Smooth muscle cell (in vitro differentiated cells): ENCODE measurements at regions not wholly inside any gene's neighbourhood (a gene's known extent, or its start where the extent isn't known, plus 50 kb on each side); places are given as distances from the start of the nearest gene placed in this dataset.

Experiments
- DNase-seq: peaks from one replicate; lab custom pipeline; 2025; ENCODE audit not compliant: unreplicated experiment; lab: John Stamatoyannopoulos, UW
- H2AFZ ChIP-seq: fragments of 200-600 bp; sonication (generic); 2 replicates; pipeline ENCODE4 v1.6.0; 2016; ENCODE audit warnings: antibody characterized with exemption, low read depth, mild to moderate bottlenecking
- H3F3A ChIP-seq: fragments of 200-600 bp; sonication (generic); 2 replicates; pipeline ENCODE4 v1.6.0; 2017; ENCODE audit warnings: antibody characterized with exemption, low read depth
- H3K27ac ChIP-seq: fragments of 200-600 bp; sonication (generic); 2 replicates; pipeline ENCODE4 v1.5.1; 2016; ENCODE audit warnings: low read depth, mild to moderate bottlenecking
- H3K27me3 ChIP-seq: fragments of 200-600 bp; sonication (generic); 2 replicates; pipeline ENCODE4 v1.6.1; 2016; ENCODE audit warnings: low read depth, mild to moderate bottlenecking
- H3K36me3 ChIP-seq: fragments of 200-600 bp; sonication (generic); 2 replicates; pipeline ENCODE4 v1.5.1; 2016; ENCODE audit warnings: low read depth
- H3K4me1 ChIP-seq: fragments of 200-600 bp; sonication (generic); 2 replicates; pipeline ENCODE4 v1.5.1; 2016; ENCODE audit warnings: low read depth
- H3K4me2 ChIP-seq: fragments of 200-600 bp; sonication (generic); 2 replicates; pipeline ENCODE4 v1.6.0; 2016; ENCODE audit warnings: mild to moderate bottlenecking
- H3K4me3 ChIP-seq: fragments of 200-600 bp; sonication (generic); 2 replicates; pipeline ENCODE4 v1.5.1; 2016; ENCODE audit warnings: mild to moderate bottlenecking
- H3K79me2 ChIP-seq: fragments of 200-600 bp; sonication (generic); 2 replicates; pipeline ENCODE4 v1.6.0; 2016; ENCODE audit warnings: low read depth, mild to moderate bottlenecking
- H3K9ac ChIP-seq: fragments of 200-600 bp; sonication (generic); 2 replicates; pipeline ENCODE4 v1.6.0; 2016; ENCODE audit warnings: low read depth
- H3K9me3 ChIP-seq: fragments of 200-600 bp; sonication (generic); replicated peaks from 2 replicates; pipeline ENCODE4 v1.5.1; 2016; ENCODE audit warnings: low read depth
- H4K20me1 ChIP-seq: fragments of 200-600 bp; sonication (generic); 2 replicates; pipeline ENCODE4 v1.6.0; 2016; ENCODE audit warnings: low read depth
- CTCF ChIP-seq: fragments of 200-600 bp; sonication (generic); IDR thresholded peaks from 2 replicates; pipeline ENCODE4 v1.5.1; 2017; ENCODE audit warnings: borderline replicate concordance, mild to moderate bottlenecking, antibody characterized with exemption; ENCODE audit not compliant: insufficient read depth, poor library complexity, severe bottlenecking
- WGBS: methylation state at CpG from one replicate; pipeline ENCODE4 v1.1.7; 2016; ENCODE audit warnings: low lambda C conversion rate; 5-methylcytosine and 5-hydroxymethylcytosine counted together

GRCh38 chr10:130744631-130745030 is 566.9 kb downstream of the TCERG1L start:
- H3K9ac ChIP-seq = no peak overlapping the region
- H3F3A ChIP-seq = no peaks in the 10 kb centered on the region
- H4K20me1 ChIP-seq = no peaks in the 10 kb centered on the region
- 70% methylated on average over 8 of the region's 8 CpGs for WGBS
- DNase-seq = no peak
- no peaks in the 10 kb centered on the region for H3K79me2 ChIP-seq
- no peak for TF ChIP-seq CTCF
- H3K4me1 ChIP-seq = no peaks in the 10 kb centered on the region
- H3K36me3 ChIP-seq = no peaks in the 10 kb centered on the region
- no peak overlapping the region for H3K4me3 ChIP-seq
- H3K27me3 ChIP-seq = no peaks in the 10 kb centered on the region
- H3K9me3 ChIP-seq = no peaks in the 10 kb centered on the region
- no peak overlapping the region for H3K4me2 ChIP-seq
- no peak overlapping the region for H3K27ac ChIP-seq
- no peak overlapping the region for H2AFZ ChIP-seq

DNA sequence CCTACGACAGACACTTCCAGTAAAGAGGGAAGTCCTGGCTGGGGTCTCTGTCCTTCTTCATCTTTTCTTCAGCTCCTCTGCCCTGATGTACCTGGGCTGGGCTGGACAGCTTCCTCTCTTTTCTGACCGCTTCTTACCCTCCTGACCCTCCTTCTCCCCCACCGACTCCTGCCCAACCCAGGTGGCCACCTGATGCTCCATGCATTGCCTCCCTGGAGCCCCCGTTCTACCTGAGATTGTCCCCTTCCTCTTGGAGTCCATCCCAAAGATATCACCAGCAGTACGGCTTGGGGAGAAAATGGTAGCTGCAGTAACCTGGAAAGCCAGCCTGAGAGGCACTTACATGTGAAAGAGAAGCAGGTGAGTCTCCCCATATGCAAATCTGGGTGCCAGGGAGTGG is 566.3 kb downstream of the TCERG1L start:
- WGBS = 64% methylated on average over 5 of the region's 5 CpGs
- DNase-seq = no peak

DNA sequence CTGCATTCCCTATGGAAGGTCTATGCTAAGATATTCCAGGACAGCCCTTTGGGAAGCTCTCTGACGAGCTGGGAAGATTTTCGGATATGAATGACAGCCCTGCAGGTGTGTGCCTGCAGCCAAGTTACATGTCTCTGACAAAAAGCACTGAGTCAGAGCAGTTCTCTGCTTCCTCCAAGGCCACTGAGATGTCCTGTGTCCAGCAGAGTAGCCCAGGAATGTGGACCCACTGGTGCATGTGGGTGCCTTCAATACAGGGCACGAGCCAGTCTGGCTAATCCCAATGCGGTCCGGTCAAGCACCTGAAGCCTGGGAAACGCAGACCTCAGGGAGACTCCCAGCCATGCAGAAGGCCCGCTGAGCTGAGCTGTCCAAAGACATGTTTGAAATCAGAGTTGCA is 565.7 kb downstream of the TCERG1L start:
- H3K27ac ChIP-seq = no peak overlapping the region
- no peaks in the 10 kb centered on the region for H3K4me1 ChIP-seq
- H3K79me2 ChIP-seq = no peaks in the 10 kb centered on the region
- H3K4me3 ChIP-seq = no peak overlapping the region
- no peaks in the 10 kb centered on the region for H3F3A ChIP-seq
- H3K27me3 ChIP-seq = no peaks in the 10 kb centered on the region
- no peak overlapping the region for H2AFZ ChIP-seq
- H3K36me3 ChIP-seq = no peaks in the 10 kb centered on the region
- TF ChIP-seq CTCF = no peak
- 80% methylated on average over 7 of the region's 7 CpGs for whole genome bisulfite sequencing
- H3K9ac ChIP-seq = no peak overlapping the region
- no peaks in the 10 kb centered on the region for H3K9me3 ChIP-seq
- no peak for DNase-seq
- no peaks in the 10 kb centered on the region for H4K20me1 ChIP-seq
- no peak overlapping the region for H3K4me2 ChIP-seq

More for the DNA sequence above, 566.3 kb downstream of the TCERG1L start:
- no peak overlapping the region for H3K27ac ChIP-seq
- H3K79me2 ChIP-seq = no peaks in the 10 kb centered on the region
- no peaks in the 10 kb centered on the region for H3K27me3 ChIP-seq
- no peak overlapping the region for H2AFZ ChIP-seq
- H3K9ac ChIP-seq = no peak overlapping the region
- no peaks in the 10 kb centered on the region for H3K36me3 ChIP-seq
- no peak overlapping the region for H3K4me3 ChIP-seq
- H3K4me1 ChIP-seq = no peaks in the 10 kb centered on the region
- H3K9me3 ChIP-seq = no peaks in the 10 kb centered on the region
- TF ChIP-seq CTCF = no peak
- H3K4me2 ChIP-seq = no peak overlapping the region
- H4K20me1 ChIP-seq = no peaks in the 10 kb centered on the region
- H3F3A ChIP-seq = no peaks in the 10 kb centered on the region

- H3K9me3 ChIP-seq = no peaks in the 10 kb centered on the region
Measured at GRCh38 chr10:130746311-130746710, 565.2 kb downstream of the TCERG1L start.

More at GRCh38 chr10:130746311-130746710, 565.2 kb downstream of the TCERG1L start:
- no peak overlapping the region for H3K9ac ChIP-seq
- H3F3A ChIP-seq = no peaks in the 10 kb centered on the region
- TF ChIP-seq CTCF = no peak
- no peak overlapping the region for H2AFZ ChIP-seq
- no peak overlapping the region for H3K4me3 ChIP-seq
- no peak overlapping the region for H3K27ac ChIP-seq
- H3K4me2 ChIP-seq = no peak overlapping the region
- H4K20me1 ChIP-seq = no peaks in the 10 kb centered on the region
- no peaks in the 10 kb centered on the region for H3K27me3 ChIP-seq
- no peak for DNase-seq
- H3K79me2 ChIP-seq = no peaks in the 10 kb centered on the region
- no peaks in the 10 kb centered on the region for H3K4me1 ChIP-seq
- WGBS = 87% methylated on average over 5 of the region's 5 CpGs
- no peaks in the 10 kb centered on the region for H3K36me3 ChIP-seq
